GM13976 (cell line): ENCODE measurements at regions not wholly inside any gene's neighbourhood (a gene's known extent, or its start where the extent isn't known, plus 50 kb on each side); places are given as distances from the start of the nearest gene placed in this dataset.

Experiments used
- DNase-seq: peaks from one replicate; pipeline ENCODE4 v3.0.0; 2012; ENCODE audit warnings: low spot score
- in situ Hi-C: fragments of 300-500 bp; cut with MboI; formaldehyde crosslinking; loops from one replicate; pipeline ENCODE4 v1.12.0; 2022; ENCODE audit warnings: low sequenced_read_pairs, mixed read lengths, inconsistent platforms; ENCODE audit not compliant: unreplicated experiment
- TF ChIP-seq, protein P1 (sequence below): IDR thresholded peaks from 2 replicates; pipeline ENCODE4 v1.5.1; 2012; ENCODE audit warnings: borderline replicate concordance, mild to moderate bottlenecking; ENCODE audit not compliant: insufficient read depth; ENCODE audit errors: extremely low read depth, missing control alignments, control extremely low read depth

- no peak for DNase-seq
- in situ Hi-C loops: no loop called here
- TF ChIP-seq, protein P1, sequence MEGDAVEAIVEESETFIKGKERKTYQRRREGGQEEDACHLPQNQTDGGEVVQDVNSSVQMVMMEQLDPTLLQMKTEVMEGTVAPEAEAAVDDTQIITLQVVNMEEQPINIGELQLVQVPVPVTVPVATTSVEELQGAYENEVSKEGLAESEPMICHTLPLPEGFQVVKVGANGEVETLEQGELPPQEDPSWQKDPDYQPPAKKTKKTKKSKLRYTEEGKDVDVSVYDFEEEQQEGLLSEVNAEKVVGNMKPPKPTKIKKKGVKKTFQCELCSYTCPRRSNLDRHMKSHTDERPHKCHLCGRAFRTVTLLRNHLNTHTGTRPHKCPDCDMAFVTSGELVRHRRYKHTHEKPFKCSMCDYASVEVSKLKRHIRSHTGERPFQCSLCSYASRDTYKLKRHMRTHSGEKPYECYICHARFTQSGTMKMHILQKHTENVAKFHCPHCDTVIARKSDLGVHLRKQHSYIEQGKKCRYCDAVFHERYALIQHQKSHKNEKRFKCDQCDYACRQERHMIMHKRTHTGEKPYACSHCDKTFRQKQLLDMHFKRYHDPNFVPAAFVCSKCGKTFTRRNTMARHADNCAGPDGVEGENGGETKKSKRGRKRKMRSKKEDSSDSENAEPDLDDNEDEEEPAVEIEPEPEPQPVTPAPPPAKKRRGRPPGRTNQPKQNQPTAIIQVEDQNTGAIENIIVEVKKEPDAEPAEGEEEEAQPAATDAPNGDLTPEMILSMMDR: no peak
Observed at GRCh38 chr5:60125636-60126035, 232.1 kb upstream of the PDE4D start.

DNA sequence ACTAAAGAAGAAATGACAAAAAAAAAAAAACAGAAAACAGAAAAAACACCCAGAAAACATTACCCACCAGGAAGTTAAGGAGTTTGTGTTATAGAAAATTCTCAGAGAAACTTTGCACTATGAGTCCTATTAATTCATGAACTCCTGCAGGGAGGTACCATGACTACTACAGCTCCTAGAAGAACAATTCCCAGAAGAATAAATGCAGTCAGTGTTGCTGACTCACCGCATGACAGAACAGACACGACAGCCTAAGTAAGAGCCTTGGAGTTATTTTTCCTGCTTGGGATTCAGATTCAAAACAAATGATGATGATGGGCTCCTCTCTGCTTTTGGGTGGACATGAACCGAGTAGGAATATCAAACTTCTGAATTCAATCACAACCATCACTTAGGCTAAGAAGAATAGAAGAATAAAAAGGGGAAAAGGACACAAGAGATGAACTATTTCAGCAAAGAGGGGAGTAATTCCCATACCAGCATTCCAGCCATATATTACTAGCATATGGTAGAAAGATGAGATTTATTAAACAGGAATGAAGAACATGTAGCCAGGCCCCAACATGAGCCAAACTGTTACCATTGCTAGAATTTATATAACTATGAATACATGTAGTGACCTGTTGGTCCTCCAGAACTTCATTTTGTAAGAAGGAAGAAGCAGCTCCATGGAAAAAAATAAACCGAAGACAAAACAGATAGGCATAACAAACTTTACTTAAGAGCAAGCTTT lies 209.6 kb upstream of the PDE4D start:
- TF ChIP-seq, protein P1: no peak
- DNase-seq: no peak
- in situ Hi-C loops: no loop called here

DNA sequence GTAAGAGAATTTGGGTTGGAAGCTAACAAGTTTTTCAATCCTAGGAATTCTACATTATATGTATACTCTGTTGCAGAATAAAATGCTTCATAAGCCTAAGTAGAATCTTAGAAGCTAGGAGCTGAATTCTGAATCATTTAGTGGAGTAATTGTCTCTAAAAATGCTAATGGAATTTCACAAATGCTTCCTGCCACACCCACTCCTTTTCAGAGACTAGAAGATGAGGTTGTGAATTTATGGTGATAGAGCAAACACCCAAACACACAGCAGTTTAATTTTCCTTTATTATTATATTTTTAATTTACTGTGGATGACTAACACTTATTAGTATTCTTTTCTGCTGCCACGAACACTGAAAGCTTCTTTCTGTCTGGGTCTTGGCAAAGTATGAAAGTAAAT lies 208.0 kb upstream of the PDE4D start:
- in situ Hi-C loops: no loop called here
- no peak for DNase-seq
- TF ChIP-seq, protein P1: no peak

DNA sequence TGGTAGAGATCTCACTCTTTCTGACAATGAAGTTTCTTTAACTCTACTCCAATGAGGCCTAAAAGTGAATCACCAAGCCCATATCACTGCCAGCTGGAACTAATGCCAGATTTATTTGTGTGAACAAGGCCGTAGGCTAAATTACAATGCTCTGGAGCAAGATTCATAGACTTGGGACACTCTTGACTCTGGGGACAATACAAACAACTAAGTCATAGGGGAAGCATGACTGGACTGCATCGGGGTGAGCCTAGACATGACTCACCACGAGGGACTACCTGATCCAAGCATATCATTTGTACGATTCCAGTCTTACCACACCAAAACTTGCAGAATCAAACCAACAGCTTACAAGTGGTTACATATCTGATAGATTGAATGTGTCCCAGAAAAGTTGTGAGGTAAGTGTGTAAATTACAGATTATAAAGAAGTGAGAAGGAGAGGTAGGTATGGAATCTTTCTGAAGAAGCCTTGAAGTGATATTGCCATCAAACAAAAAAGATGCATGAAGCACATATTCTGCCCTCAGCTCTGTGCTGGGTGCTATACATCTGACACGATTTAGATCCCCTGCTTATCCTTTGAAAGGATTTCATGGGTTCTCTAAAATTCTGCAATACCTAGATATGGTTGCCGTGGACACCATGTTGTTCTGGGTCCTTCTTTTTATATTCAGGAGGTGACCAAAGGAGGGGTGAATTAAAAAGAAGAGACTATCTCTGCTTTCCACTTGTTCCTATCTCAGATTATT lies 199.3 kb upstream of the PDE4D start:
- in situ Hi-C loops: no loop called here
- no peak for DNase-seq

GRCh38 chr5:60086583-60086982 lies 193.1 kb upstream of the PDE4D start:
- DNase-seq: no peak
- in situ Hi-C loops: no loop called here
- TF ChIP-seq, protein P1: no peak

More for the DNA sequence above, 199.3 kb upstream of the PDE4D start:
- TF ChIP-seq, protein P1: no peak

DNA sequence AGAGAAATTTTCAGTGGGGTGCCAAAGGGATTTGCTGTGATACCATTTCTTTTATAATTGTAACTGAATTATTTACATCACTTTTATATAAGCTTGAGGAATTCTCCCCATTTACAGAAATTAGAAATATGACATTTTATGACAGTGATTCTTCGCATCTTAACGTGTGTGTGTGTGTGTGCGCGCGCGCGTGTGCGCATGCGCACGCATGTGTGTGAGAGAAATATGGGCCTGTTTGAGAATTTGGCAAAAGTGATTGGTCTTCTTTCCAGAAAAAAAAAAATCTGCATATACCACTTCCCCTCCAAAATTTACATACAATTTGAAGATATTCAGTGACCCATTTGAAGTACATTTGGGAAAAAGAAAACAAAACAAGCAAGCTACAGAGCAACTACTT lies 190.7 kb upstream of the PDE4D start:
- in situ Hi-C loops: no loop called here
- DNase-seq: no peak
- TF ChIP-seq, protein P1: no peak
